AG04449 (cell line): ENCODE measurements at regions not wholly inside any gene's neighbourhood (a gene's known extent, or its start where the extent isn't known, plus 50 kb on each side); places are given as distances from the start of the nearest gene placed in this dataset.

Source experiments
- CTCF ChIA-PET: fragments of 350-600 bp; formaldehyde crosslinking; extraction: SDS; loops from one replicate; lab custom pipeline; 2021; ENCODE audit warnings: antibody characterized with exemption; lab: Yijun Ruan, JAX
- POLR2A ChIA-PET: fragments of 400-600, 350-600 bp; formaldehyde crosslinking; extraction: SDS; loops from one replicate; lab custom pipeline; 2020; ENCODE audit warnings: antibody characterized with exemption, inconsistent platforms; lab: Yijun Ruan, JAX
- DNase-seq: peaks from one replicate; pipeline ENCODE4 v3.0.0-alpha.2; 2010; ENCODE audit warnings: low read depth, low spot score
- H3K4me3 ChIP-seq: 2 replicates; pipeline ENCODE4 v1.5.1; 2011; ENCODE audit warnings: low read depth, mild to moderate bottlenecking, control low read depth, low read length
- CTCF ChIP-seq: IDR thresholded peaks from one replicate; pipeline ENCODE4 v1.5.1; 2011; ENCODE audit warnings: mild to moderate bottlenecking, moderate library complexity, low read length, control low read depth, inconsistent platforms; ENCODE audit not compliant: insufficient read depth; ENCODE audit errors: missing control alignments

- no peak overlapping the region for H3K4me3 ChIP-seq
- no peak for DNase-seq
- ChIA-PET CTCF (interaction anchor here (2.3 kb wide), 1 partner anchor 259 kb away, joined by 6 read pairs; no protein-coding TSS in a partner anchor), POLR2A (no interaction called here)
- TF ChIP-seq CTCF, result no peak
These were observed 205.1 kb upstream of the STARD13 start for GRCh38 chr13:33490461-33491327.

GRCh38 chr13:33493672-33494365, 208.3 kb upstream of the STARD13 start:
- DNase-seq, result no peak
- POLR2A ChIA-PET, result no interaction called here
- H3K4me3 ChIP-seq, result no peak overlapping the region
- TF ChIP-seq CTCF, result no peak
- CTCF ChIA-PET, result interaction anchor here (1.0 to 1.6 kb wide), 2 partner anchors 13 to 23 kb away, joined by 3 read pairs; no protein-coding TSS in a partner anchor

- ChIA-PET CTCF (interaction anchor here (1.0 to 1.4 kb wide), 4 partner anchors 10 to 48 kb away, joined by 3 read pairs; no protein-coding TSS in a partner anchor), POLR2A (interaction anchor here (0.6 kb wide), 1 partner anchor 42 kb away, joined by 3 read pairs; no protein-coding TSS in a partner anchor)
- no peak for TF ChIP-seq CTCF
- no peak overlapping the region for H3K4me3 ChIP-seq
- DNase-seq, result peak; percentile 79
These were observed 209.1 kb upstream of the STARD13 start for GRCh38 chr13:33494596-33495204.

- CTCF ChIA-PET, result interaction anchor here (1.9 kb wide), 1 partner anchor 9 kb away, joined by 4 read pairs; no protein-coding TSS in a partner anchor
- no peak for DNase-seq
- no peak overlapping the region for H3K4me3 ChIP-seq
- POLR2A ChIA-PET, result no interaction called here
- no peak for TF ChIP-seq CTCF
These were observed 210.8 kb upstream of the STARD13 start for GRCh38 chr13:33496336-33496735.

- DNase-seq, result no peak
- no peak for TF ChIP-seq CTCF
- POLR2A ChIA-PET, result no interaction called here
- CTCF ChIA-PET, result interaction anchor here (1.2 to 1.9 kb wide), 4 partner anchors 9 to 15 kb away, joined by 4 to 6 read pairs (median 4); no protein-coding TSS in a partner anchor
- H3K4me3 ChIP-seq, result no peak overlapping the region
These were observed 211.7 kb upstream of the STARD13 start for GRCh38 chr13:33497146-33497845.
